Lower leg skin (tissue), 3 donors: ENCODE measurements at regions not wholly inside any gene's neighbourhood (a gene's known extent, or its start where the extent isn't known, plus 50 kb on each side); places are given as distances from the start of the nearest gene placed in this dataset.

Experiments
- CTCF ChIP-seq, 3 donors: fragments of 450-650 bp; IDR thresholded peaks; one replicate each; pipeline ENCODE4 v1.5.1; 2016; ENCODE audit warnings: antibody characterized with exemption in 3 of 3, mild to moderate bottlenecking in 3 of 3, moderate library complexity in 2 of 3
- POLR2A ChIP-seq, 2 donors: fragments of 450-650 bp; IDR thresholded peaks; one replicate each; pipeline ENCODE4 v1.6.1; 2016 to 2017; ENCODE audit warnings: antibody characterized with exemption in 2 of 2, mild to moderate bottlenecking in 1 of 2, moderate library complexity in 1 of 2

- TF ChIP-seq POLR2A (IDR thresholded peaks at IDR 0.05) = no peak
- TF ChIP-seq CTCF (IDR thresholded peaks at IDR 0.05) = no peak
These were observed 405.9 kb upstream of the RGS18 start for GRCh38 chr1:191752342-191752741.
